ENCODE measurements at regions not wholly inside any gene's neighbourhood (a gene's known extent, or its start where the extent isn't known, plus 50 kb on each side); places are given as distances from the start of the nearest gene placed in this dataset.

GRCh38 chr15:62539236-62539635 is 374.2 kb upstream of the C2CD4B start:
- no peak for DNase-seq
- Histone ChIP-seq H3K36me3 (no peaks in the 10 kb centered on the region), H3K27ac (no peak overlapping the region), H3K9me3 (no peaks in the 10 kb centered on the region), H3K27me3 (no peaks in the 10 kb centered on the region), H3K4me1 (peaks cover 0 to 5% (median 0%) of the 10 kb centered on the region in 4 donors), H3K4me3 (no peak overlapping the region)
- intact Hi-C loops (cut with DNase I; ENCODE audit: low total_unique reads): no loop called here
- 73 to 81% (median 79%) methylated on average over 1 of the region's 1 CpG for WGBS, 5 donors
- no peak for TF ChIP-seq POLR2AphosphoS5 (IDR thresholded peaks at IDR 0.05)
- no peak for TF ChIP-seq POLR2A (IDR thresholded peaks at IDR 0.05)
- no peak for TF ChIP-seq CTCF (IDR thresholded peaks at IDR 0.05)
- no peak for TF ChIP-seq EP300 (IDR thresholded peaks at IDR 0.05)

- H3K27ac ChIP-seq: no peak overlapping the region
- TF ChIP-seq POLR2AphosphoS5 (IDR thresholded peaks at IDR 0.05): no peak
- TF ChIP-seq CTCF (IDR thresholded peaks at IDR 0.05): no peak
- no peak for TF ChIP-seq EP300 (IDR thresholded peaks at IDR 0.05)
- no peak for TF ChIP-seq POLR2A (IDR thresholded peaks at IDR 0.05)
- DNase-seq: no peak
- H3K27me3 ChIP-seq: no peaks in the 10 kb centered on the region
- no peaks in the 10 kb centered on the region for H3K36me3 ChIP-seq
- intact Hi-C loops (cut with DNase I; ENCODE audit: low total_unique reads): no loop called here
- H3K4me1 ChIP-seq: peaks cover 8 to 21% (median 13%) of the 10 kb centered on the region in 4 donors
- WGBS, 5 donors: 79 to 82% (median 82%) methylated on average over 4 of the region's 4 CpGs
- no peaks in the 10 kb centered on the region for H3K9me3 ChIP-seq
- no peak overlapping the region for H3K4me3 ChIP-seq
These were observed 376.2 kb upstream of the C2CD4B start for GRCh38 chr15:62541250-62541649.

GRCh38 chr15:62541846-62542245 is 376.8 kb upstream of the C2CD4B start:
- H3K4me3 ChIP-seq: no peak overlapping the region
- intact Hi-C loops (cut with DNase I; ENCODE audit: low total_unique reads): no loop called here
- H3K9me3 ChIP-seq: no peaks in the 10 kb centered on the region
- WGBS, 5 donors: 61 to 77% (median 73%) methylated on average over 6 of the region's 6 CpGs
- H3K27ac ChIP-seq: no peak overlapping the region
- TF ChIP-seq EP300 (IDR thresholded peaks at IDR 0.05) (no peak), CTCF (IDR thresholded peaks at IDR 0.05) (no peak), POLR2A (IDR thresholded peaks at IDR 0.05) (no peak), POLR2AphosphoS5 (IDR thresholded peaks at IDR 0.05) (no peak)
- peaks cover 14 to 27% (median 19%) of the 10 kb centered on the region in 4 donors for H3K4me1 ChIP-seq
- H3K36me3 ChIP-seq: no peaks in the 10 kb centered on the region
- DNase-seq: no peak
- H3K27me3 ChIP-seq: no peaks in the 10 kb centered on the region

- no peaks in the 10 kb centered on the region for H3K27me3 ChIP-seq
- H3K4me1 ChIP-seq: peaks cover 16 to 39% (median 26%) of the 10 kb centered on the region in 4 donors
- intact Hi-C loops (cut with DNase I; ENCODE audit: low total_unique reads): no loop called here
- no peak for DNase-seq
- TF ChIP-seq CTCF (IDR thresholded peaks at IDR 0.05) (no peak), EP300 (IDR thresholded peaks at IDR 0.05) (no peak), POLR2AphosphoS5 (IDR thresholded peaks at IDR 0.05) (no peak), POLR2A (IDR thresholded peaks at IDR 0.05) (no peak)
- 88 to 95% (median 92%) methylated on average over 3 of the region's 3 CpGs for WGBS, 5 donors
- no peak overlapping the region for H3K4me3 ChIP-seq
- no peaks in the 10 kb centered on the region for H3K9me3 ChIP-seq
- no peak overlapping the region for H3K27ac ChIP-seq
- no peaks in the 10 kb centered on the region for H3K36me3 ChIP-seq
These were observed 379.4 kb upstream of the C2CD4B start for GRCh38 chr15:62544446-62544845.
